Ovary (tissue), 7 donors: ENCODE measurements at regions not wholly inside any gene's neighbourhood (a gene's known extent, or its start where the extent isn't known, plus 50 kb on each side); places are given as distances from the start of the nearest gene placed in this dataset.

Experiments used
- DNase-seq, 5 donors: peaks; one replicate each; pipeline ENCODE4 v3.0.0-alpha.2; 2019 to 2020
- H3K27ac ChIP-seq, 2 donors: fragments of 200-600 bp; one replicate each; pipeline versions ENCODE4 v1.5.1 to v1.8.0; 2019 to 2022
- H3K27me3 ChIP-seq: fragments of 200-600 bp; one replicate; pipeline ENCODE4 v1.8.0; 2022
- H3K36me3 ChIP-seq: fragments of 200-600 bp; sonication (generic); one replicate; pipeline ENCODE4 v1.5.1; 2019
- H3K4me1 ChIP-seq: one replicate; pipeline ENCODE4 v1.8.1; 2013; ENCODE audit warnings: mild to moderate bottlenecking, moderate library complexity; ENCODE audit not compliant: insufficient read depth
- H3K4me3 ChIP-seq: fragments of 200-600 bp; sonication (generic); one replicate; pipeline ENCODE4 v1.5.1; 2017
- H3K9me3 ChIP-seq, 2 donors: fragments of 200-600 bp in 1 of 2; sonication (generic) in 1 of 2; one replicate each; pipeline versions ENCODE4 v1.5.1 to v1.8.1; 2013 to 2019; ENCODE audit warnings: mild to moderate bottlenecking in 1 of 2, moderate library complexity in 1 of 2
- EP300 ChIP-seq: sonication (generic); formaldehyde crosslinking; IDR thresholded peaks from one replicate; pipeline ENCODE4 v1.6.1; 2017; ENCODE audit warnings: antibody characterized with exemption
- POLR2A ChIP-seq: fragments of 450-650 bp; IDR thresholded peaks from one replicate; pipeline ENCODE4 v1.6.1; 2017; ENCODE audit warnings: antibody characterized with exemption, mild to moderate bottlenecking, moderate library complexity
- WGBS, 3 donors: extraction: QIAGEN DNeasy Blood & Tissue Kit in 1 of 3; methylation state at CpG; one replicate each; pipeline versions ENCODE4 v1.1.5 to v1.1.7; 2013 to 2017; 5-methylcytosine and 5-hydroxymethylcytosine counted together
- intact Hi-C, 4 donors: fragments of 100-400 bp; cut with DNase I; formaldehyde crosslinking; loops; one replicate each; pipeline versions ENCODE4 v1.11.0 to v1.15.1; 2022 to 2023
- TF ChIP-seq, protein P1 (sequence below), 3 donors: fragments of 450-650 bp in 2 of 3; fragments of 200-600 bp in 1 of 3; IDR thresholded peaks; one replicate each; pipeline versions ENCODE4 v1.5.1 to v1.8.0; 2016 to 2022; ENCODE audit warnings: antibody characterized with exemption in 3 of 3, mild to moderate bottlenecking in 1 of 3
- donor health status: DM: no; HTN: no; CAD: no; lungs with moderate emphysema.
- donor health status: DM: no; HTN: no; CAD: no.
- donor health status: Bipolar disorder and iron deficiency.
- donor health status: DM: no; HTN: no; CAD: no.
- donor health status: DM: yes; HTN: yes; CAD: no.

DNA sequence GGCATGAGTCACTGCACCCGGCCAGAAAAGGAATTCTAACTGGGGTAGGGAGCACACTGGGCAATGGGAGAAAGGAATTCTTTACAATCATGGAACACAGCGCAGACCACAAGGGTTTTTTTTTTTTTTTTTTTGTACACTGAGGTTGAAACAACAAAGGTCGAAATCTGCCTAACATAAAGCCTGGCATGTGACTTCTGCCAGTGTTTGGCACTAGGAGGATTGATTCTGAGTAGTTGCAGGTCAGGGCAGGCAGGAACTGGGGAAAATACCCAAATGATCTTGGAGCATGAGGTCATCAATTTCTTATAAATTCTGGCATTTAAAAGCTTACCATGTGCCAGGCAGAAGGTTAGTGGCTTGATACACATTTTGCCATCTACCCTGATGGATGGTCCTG, 202.0 kb upstream of the SNX19 start:
- Histone ChIP-seq H3K4me3 (no peak overlapping the region), H3K4me1 (no peaks in the 10 kb centered on the region), H3K36me3 (no peaks in the 10 kb centered on the region), H3K27me3 (no peaks in the 10 kb centered on the region), H3K9me3 (no peaks in the 10 kb centered on the region), H3K27ac (no peak overlapping the region)
- TF ChIP-seq POLR2A (no peak), EP300 (no peak)
- TF ChIP-seq, protein P1, sequence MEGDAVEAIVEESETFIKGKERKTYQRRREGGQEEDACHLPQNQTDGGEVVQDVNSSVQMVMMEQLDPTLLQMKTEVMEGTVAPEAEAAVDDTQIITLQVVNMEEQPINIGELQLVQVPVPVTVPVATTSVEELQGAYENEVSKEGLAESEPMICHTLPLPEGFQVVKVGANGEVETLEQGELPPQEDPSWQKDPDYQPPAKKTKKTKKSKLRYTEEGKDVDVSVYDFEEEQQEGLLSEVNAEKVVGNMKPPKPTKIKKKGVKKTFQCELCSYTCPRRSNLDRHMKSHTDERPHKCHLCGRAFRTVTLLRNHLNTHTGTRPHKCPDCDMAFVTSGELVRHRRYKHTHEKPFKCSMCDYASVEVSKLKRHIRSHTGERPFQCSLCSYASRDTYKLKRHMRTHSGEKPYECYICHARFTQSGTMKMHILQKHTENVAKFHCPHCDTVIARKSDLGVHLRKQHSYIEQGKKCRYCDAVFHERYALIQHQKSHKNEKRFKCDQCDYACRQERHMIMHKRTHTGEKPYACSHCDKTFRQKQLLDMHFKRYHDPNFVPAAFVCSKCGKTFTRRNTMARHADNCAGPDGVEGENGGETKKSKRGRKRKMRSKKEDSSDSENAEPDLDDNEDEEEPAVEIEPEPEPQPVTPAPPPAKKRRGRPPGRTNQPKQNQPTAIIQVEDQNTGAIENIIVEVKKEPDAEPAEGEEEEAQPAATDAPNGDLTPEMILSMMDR (IDR thresholded peaks at IDR 0.05): no peak
- intact Hi-C loops: no loop called here
- 75 to 84% (median 77%) methylated on average over 3 of the region's 3 CpGs for WGBS, 3 donors
- no peak for DNase-seq

DNA sequence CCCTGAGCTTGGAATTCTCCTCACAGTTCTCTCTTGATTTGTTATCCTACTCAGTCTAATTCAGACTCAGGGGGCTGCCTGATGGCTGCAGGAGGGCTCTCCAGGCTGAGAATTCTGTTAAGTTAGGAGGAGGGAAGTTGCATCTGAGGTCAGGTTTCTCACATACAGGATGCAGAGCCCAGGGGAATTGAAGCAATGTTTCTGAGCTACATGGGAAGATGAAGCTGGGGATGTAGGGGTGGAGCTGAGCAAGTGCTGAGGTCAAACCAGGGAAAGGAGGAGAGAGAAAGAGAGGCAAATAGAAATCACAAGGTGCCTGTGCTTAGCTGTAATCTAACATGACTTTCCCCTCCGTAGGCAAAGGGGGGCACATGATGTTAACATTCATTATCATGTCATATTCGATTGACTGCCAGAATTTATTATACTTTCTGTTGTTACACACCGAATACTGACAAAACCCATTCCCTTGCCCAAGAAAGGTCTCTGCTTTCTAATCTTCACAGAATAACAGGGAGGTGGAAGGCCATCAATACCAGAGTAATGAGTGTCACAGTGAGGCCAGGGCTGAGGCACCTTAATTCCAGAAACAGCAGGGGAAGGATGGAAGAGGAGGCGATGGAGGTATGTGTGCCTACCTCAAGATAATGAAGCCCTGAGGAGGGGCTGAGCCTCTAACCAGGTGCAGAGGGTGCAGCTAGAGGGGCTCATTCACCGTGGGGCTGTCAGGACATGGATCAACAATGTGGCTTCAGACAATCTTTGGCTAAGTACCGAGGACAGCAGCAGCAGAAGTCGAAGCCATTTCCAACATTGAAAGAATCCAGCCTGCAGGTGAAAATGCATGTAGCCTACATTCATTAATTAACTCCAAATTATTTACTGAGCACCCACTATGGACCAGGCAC, 205.4 kb upstream of the SNX19 start:
- intact Hi-C loops: no loop called here
- Histone ChIP-seq H3K4me3 (no peak overlapping the region), H3K27ac (no peak overlapping the region), H3K4me1 (no peaks in the 10 kb centered on the region), H3K9me3 (no peaks in the 10 kb centered on the region), H3K27me3 (no peaks in the 10 kb centered on the region), H3K36me3 (no peaks in the 10 kb centered on the region)
- whole genome bisulfite sequencing, 3 donors: 57 to 62% (median 59%) methylated on average over 7 of the region's 7 CpGs
- TF ChIP-seq EP300: no peak
- TF ChIP-seq, protein P1 (IDR thresholded peaks at IDR 0.05): no peak
- TF ChIP-seq POLR2A: no peak
- no peak for DNase-seq

DNA sequence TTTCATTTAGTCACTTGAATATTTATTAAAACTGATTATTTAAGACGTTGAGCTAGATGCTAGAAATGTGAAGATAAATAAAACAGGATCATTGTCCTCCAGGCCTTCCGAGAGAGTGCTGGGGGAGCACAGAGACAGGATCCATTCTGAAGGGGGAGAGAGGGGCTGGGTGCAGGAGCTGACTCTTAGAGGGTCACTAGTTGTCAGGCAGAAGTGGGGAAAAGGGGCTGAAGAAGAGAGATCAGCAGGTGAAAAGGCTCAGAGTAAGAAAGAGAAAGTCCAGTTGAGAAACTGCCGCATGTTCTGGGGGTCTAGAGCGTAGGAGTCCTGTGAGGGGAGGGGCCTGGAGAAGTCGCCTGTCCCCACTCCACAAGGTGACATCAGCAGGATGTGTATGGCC, 206.2 kb upstream of the SNX19 start:
- Histone ChIP-seq H3K27ac (no peak overlapping the region), H3K9me3 (no peaks in the 10 kb centered on the region), H3K4me3 (no peak overlapping the region), H3K4me1 (no peaks in the 10 kb centered on the region), H3K36me3 (no peaks in the 10 kb centered on the region), H3K27me3 (no peaks in the 10 kb centered on the region)
- TF ChIP-seq, protein P1 (IDR thresholded peaks at IDR 0.05): no peak
- no peak for TF ChIP-seq EP300
- TF ChIP-seq POLR2A: no peak
- 75 to 79% (median 77%) methylated on average over 5 of the region's 5 CpGs for WGBS, 3 donors
- no peak for DNase-seq
- intact Hi-C loops: no loop called here

DNA sequence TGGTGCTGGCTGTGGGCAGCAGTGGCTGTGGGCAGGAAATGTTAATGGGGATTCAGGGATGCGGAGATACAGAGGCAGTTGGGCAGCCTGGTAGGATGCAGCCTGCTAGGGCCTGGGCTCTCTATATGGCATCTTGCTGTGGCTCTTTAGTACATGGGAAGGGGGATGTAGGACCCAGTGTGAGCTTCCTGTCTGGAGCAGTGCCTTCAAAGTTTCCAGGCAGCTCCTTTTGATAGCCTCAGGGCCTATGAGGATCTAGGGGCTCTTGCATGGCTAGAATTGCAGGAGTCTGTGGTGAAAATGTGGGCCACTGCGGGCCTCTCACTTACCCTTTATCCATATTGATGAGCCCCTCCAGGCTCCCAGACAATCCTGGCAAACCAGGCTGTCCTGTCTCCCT, 213.2 kb upstream of the SNX19 start:
- DNase-seq: no peak
- intact Hi-C loops: no loop called here
- Histone ChIP-seq H3K4me3 (no peak overlapping the region), H3K27ac (no peak overlapping the region), H3K9me3 (no peaks in the 10 kb centered on the region), H3K4me1 (no peaks in the 10 kb centered on the region), H3K36me3 (no peaks in the 10 kb centered on the region), H3K27me3 (no peaks in the 10 kb centered on the region)
- 88 to 91% (median 89%) methylated on average over 2 of the region's 2 CpGs for WGBS, 3 donors
- TF ChIP-seq, protein P1 (IDR thresholded peaks at IDR 0.05): no peak
- TF ChIP-seq EP300: no peak
- TF ChIP-seq POLR2A: no peak
